ENCODE measurements at regions not wholly inside any gene's neighbourhood (a gene's known extent, or its start where the extent isn't known, plus 50 kb on each side); places are given as distances from the start of the nearest gene placed in this dataset.

- Mint-ChIP-seq H3K4me1 (no peaks in the 10 kb centered on the region), H3K36me3 (no peaks in the 10 kb centered on the region), H3K9me3 (peaks cover 0 to 5% (median 0%) of the 10 kb centered on the region in 7 donors), H3K27me3 (ENCODE audit: low read depth in 3 of 3) (no peaks in the 10 kb centered on the region), H3K4me3 (no peak overlapping the region), H3K27ac (no peak overlapping the region)
- no peak for DNase-seq
- Histone ChIP-seq H3K4me2 (replicated peaks; ENCODE audit: extremely low read depth, low read length, poor library complexity, severe bottlenecking) (no peak overlapping the region), H2AFZ (ENCODE audit: insufficient read depth, low read depth, low read length, poor library complexity, severe bottlenecking) (no peak overlapping the region), H3K9me3 (replicated peaks in 1 of 2; ENCODE audit: control insufficient read depth in 1 of 2, insufficient read depth in 1 of 2, low read length in 2 of 2) (no peaks in the 10 kb centered on the region), H3K27ac (ENCODE audit: low read depth in 1 of 2, low read length in 2 of 2) (no peak overlapping the region), H3K9ac (ENCODE audit: insufficient read depth, low read length, poor library complexity, severe bottlenecking) (no peak overlapping the region), H3K4me1 (ENCODE audit: control insufficient read depth in 1 of 2, insufficient read depth in 2 of 2, low read length in 2 of 2) (no peaks in the 10 kb centered on the region), H3K79me2 (ENCODE audit: insufficient read depth, low read length) (no peaks in the 10 kb centered on the region), H3K36me3 (replicated peaks in 1 of 2; ENCODE audit: control insufficient read depth in 1 of 2, insufficient read depth in 2 of 2, low read length in 2 of 2) (no peaks in the 10 kb centered on the region), H3K4me3 (replicated peaks in 1 of 3; ENCODE audit: low read depth in 2 of 3, low read length in 3 of 3) (no peak overlapping the region), H3K27me3 (ENCODE audit: control insufficient read depth in 2 of 2, insufficient read depth in 2 of 2, low read length in 2 of 2) (no peaks in the 10 kb centered on the region), H4K20me1 (ENCODE audit: insufficient read depth, low read length) (no peaks in the 10 kb centered on the region)
- no peak for TF ChIP-seq CTCF (IDR thresholded peaks at IDR 0.05)
- WGBS (ENCODE audit: insufficient coverage) = no CpG with 5 or more reads among the region's 2 CpGs
- intact Hi-C loops (cut with micrococcal nuclease) = no loop called here
These were observed 140.3 kb downstream of the MACC1 start for GRCh38 chr7:20076835-20077234.

- Mint-ChIP-seq H3K4me3 (no peak overlapping the region), H3K27me3 (ENCODE audit: low read depth in 3 of 3) (no peaks in the 10 kb centered on the region), H3K4me1 (no peaks in the 10 kb centered on the region), H3K9me3 (peaks cover 0 to 5% (median 0%) of the 10 kb centered on the region in 7 donors), H3K36me3 (no peaks in the 10 kb centered on the region), H3K27ac (no peak overlapping the region)
- DNase-seq = no peak
- Histone ChIP-seq H3K4me1 (ENCODE audit: control insufficient read depth in 1 of 2, insufficient read depth in 2 of 2, low read length in 2 of 2) (no peaks in the 10 kb centered on the region), H3K4me2 (replicated peaks; ENCODE audit: extremely low read depth, low read length, poor library complexity, severe bottlenecking) (no peak overlapping the region), H3K79me2 (ENCODE audit: insufficient read depth, low read length) (no peaks in the 10 kb centered on the region), H3K9me3 (replicated peaks in 1 of 2; ENCODE audit: control insufficient read depth in 1 of 2, insufficient read depth in 1 of 2, low read length in 2 of 2) (no peaks in the 10 kb centered on the region), H2AFZ (ENCODE audit: insufficient read depth, low read depth, low read length, poor library complexity, severe bottlenecking) (no peak overlapping the region), H3K9ac (ENCODE audit: insufficient read depth, low read length, poor library complexity, severe bottlenecking) (no peak overlapping the region), H3K36me3 (replicated peaks in 1 of 2; ENCODE audit: control insufficient read depth in 1 of 2, insufficient read depth in 2 of 2, low read length in 2 of 2) (no peaks in the 10 kb centered on the region), H3K27me3 (ENCODE audit: control insufficient read depth in 2 of 2, insufficient read depth in 2 of 2, low read length in 2 of 2) (no peaks in the 10 kb centered on the region), H3K4me3 (replicated peaks in 1 of 3; ENCODE audit: low read depth in 2 of 3, low read length in 3 of 3) (no peak overlapping the region), H4K20me1 (ENCODE audit: insufficient read depth, low read length) (no peaks in the 10 kb centered on the region), H3K27ac (ENCODE audit: low read depth in 1 of 2, low read length in 2 of 2) (no peak overlapping the region)
- WGBS (ENCODE audit: insufficient coverage) = 90% methylated on average over 2 of the region's 4 CpGs
- intact Hi-C loops (cut with micrococcal nuclease) = no loop called here
- no peak for TF ChIP-seq CTCF (IDR thresholded peaks at IDR 0.05)
These were observed 141.0 kb downstream of the MACC1 start for GRCh38 chr7:20075992-20076820.

Measured in CD14-positive monocyte (primary cell).